Ishikawa (cell line): ENCODE measurements at regions not wholly inside any gene's neighbourhood (a gene's known extent, or its start where the extent isn't known, plus 50 kb on each side); places are given as distances from the start of the nearest gene placed in this dataset.

ENCODE experiments used
- EGR1 ChIP-seq: IDR thresholded peaks from 2 replicates; pipeline ENCODE4 v1.6.1; 2012
- REST ChIP-seq: IDR thresholded peaks from 2 replicates; pipeline ENCODE4 v1.6.1; 2012; ENCODE audit warnings: low read depth, mild to moderate bottlenecking
- USF1 ChIP-seq: IDR thresholded peaks from 2 replicates; pipeline ENCODE4 v1.6.1; 2012
- YY1 ChIP-seq: IDR thresholded peaks from 2 replicates; pipeline ENCODE4 v1.6.1; 2012; ENCODE audit warnings: low read depth

- no peak for TF ChIP-seq YY1
- no peak for TF ChIP-seq REST
- TF ChIP-seq USF1: no peak
- no peak for TF ChIP-seq EGR1
Measured at GRCh38 chr13:80211566-80211965, 129.4 kb downstream of the SPRY2 start.
